ENCODE measurements at regions not wholly inside any gene's neighbourhood (a gene's known extent, or its start where the extent isn't known, plus 50 kb on each side); places are given as distances from the start of the nearest gene placed in this dataset.

DNA sequence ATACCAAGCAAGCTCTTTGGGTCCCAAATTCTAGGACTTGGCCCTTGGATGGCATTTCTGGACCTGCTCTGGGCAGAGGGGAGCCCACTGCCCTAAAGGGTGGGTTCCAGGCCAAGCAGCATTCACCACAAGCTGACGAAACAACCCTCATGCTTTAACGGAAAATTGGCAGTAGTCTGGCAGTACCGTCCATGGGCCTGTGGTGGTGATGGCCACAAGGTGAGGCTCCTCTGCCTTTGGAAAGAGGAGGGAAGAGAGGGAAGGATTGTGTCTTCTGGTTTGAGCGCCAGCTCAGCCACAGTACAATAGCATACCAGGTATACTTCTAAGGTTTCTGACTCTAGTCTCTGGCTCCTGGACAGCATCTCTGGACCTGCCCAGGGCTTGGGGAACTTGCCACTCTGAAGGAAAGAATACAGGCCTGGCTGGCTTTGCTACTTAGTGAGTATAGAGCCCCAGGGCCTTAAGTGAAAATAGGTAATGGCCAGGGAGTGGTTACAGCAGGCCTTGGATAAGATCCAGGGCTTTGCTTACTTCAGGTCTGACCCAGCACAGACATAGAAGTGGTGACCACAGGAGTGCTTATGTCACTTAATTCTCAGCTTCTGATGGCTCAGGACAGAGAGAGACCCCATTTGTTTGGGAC, 595.5 kb downstream of the LMO7 start:
- Histone ChIP-seq H3K18ac (ENCODE audit: low read length) (peak overlapping the region; percentile 13), H2BK12ac (ENCODE audit: low read length) (peak overlapping the region; percentile 72), H3K4me2 (ENCODE audit: low read length) (no peak overlapping the region), H2BK120ac (ENCODE audit: insufficient read depth, low read length, poor library complexity) (peak overlapping the region; percentile 12), H3K9ac (ENCODE audit: low read length) (no peak overlapping the region), H3K14ac (ENCODE audit: low read length) (peak overlapping the region; percentile 8), H4K8ac (ENCODE audit: low read depth, low read length) (no peak overlapping the region), H3K9me3 (ENCODE audit: insufficient read depth, low read depth, low read length) (no peaks in the 10 kb centered on the region), H3K27me3 (ENCODE audit: insufficient read depth, low read length) (no peaks in the 10 kb centered on the region), H2BK5ac (ENCODE audit: low read depth, low read length, poor library complexity) (peak overlapping the region; percentile 43), H2AFZ (ENCODE audit: insufficient read depth, low read length, poor library complexity) (no peak overlapping the region), H2AK5ac (ENCODE audit: low read length) (peak overlapping the region; percentile 90), H4K12ac (ENCODE audit: low read depth, low read length) (no peak overlapping the region), H3K79me2 (ENCODE audit: control insufficient read depth, insufficient read depth, low read length, poor library complexity) (peaks cover 3% of the 10 kb centered on the region), H4K91ac (ENCODE audit: low read depth, low read length) (peak overlapping the region; percentile 67), H3K27ac (ENCODE audit: low read depth, low read length) (peak overlapping the region; percentile 91), H3K4ac (ENCODE audit: low read depth, low read length) (peak overlapping the region; percentile 26), H3K36me3 (ENCODE audit: control insufficient read depth in 1 of 2, insufficient read depth in 2 of 2, low read length in 2 of 2) (no peaks in the 10 kb centered on the region), H3K4me3 (ENCODE audit: low read depth, low read length) (peak overlapping the region; percentile 21), H3K23ac (ENCODE audit: low read length) (no peak overlapping the region), H3K4me1 (ENCODE audit: control insufficient read depth in 1 of 2, insufficient read depth in 2 of 2, low read length in 2 of 2) (peaks cover 6 to 13% of the 10 kb centered on the region in 2 experiments), H3K79me1 (ENCODE audit: low read length) (peaks cover 13% of the 10 kb centered on the region)
- DNase-seq, result no peak
- no CpG with 5 or more reads among the region's 4 CpGs for WGBS (ENCODE audit: extremely low coverage, insufficient coverage, insufficient read length)

DNA sequence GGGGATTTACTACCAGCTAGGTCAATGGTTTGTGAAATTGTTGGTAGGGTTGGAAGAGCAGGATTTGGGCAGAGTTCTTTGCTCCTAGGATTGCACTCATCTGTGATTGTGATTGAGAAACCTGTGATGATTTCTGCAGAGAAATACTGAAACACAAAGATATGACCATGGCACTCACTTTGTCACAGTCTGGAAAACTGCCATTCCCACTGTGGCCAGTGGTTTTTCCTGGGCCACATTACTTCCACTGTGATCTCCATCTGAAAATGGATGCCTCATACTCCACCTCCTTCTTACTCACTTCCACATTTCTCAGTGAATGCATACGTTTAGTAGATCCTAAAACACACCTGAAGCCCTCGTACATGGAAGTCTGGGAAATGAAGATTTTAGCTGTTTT, 593.2 kb downstream of the LMO7 start:
- peaks cover 3% of the 10 kb centered on the region for H3K79me2 ChIP-seq (ENCODE audit: control insufficient read depth, insufficient read depth, low read length, poor library complexity)
- H4K12ac ChIP-seq (ENCODE audit: low read depth, low read length), result no peak overlapping the region
- no CpG with 5 or more reads among the region's 2 CpGs for WGBS (ENCODE audit: extremely low coverage, insufficient coverage, insufficient read length)
- no peak overlapping the region for H2BK12ac ChIP-seq (ENCODE audit: low read length)
- H3K27ac ChIP-seq (ENCODE audit: low read depth, low read length), result no peak overlapping the region
- H2BK5ac ChIP-seq (ENCODE audit: low read depth, low read length, poor library complexity), result no peak overlapping the region
- no peak overlapping the region for H2AFZ ChIP-seq (ENCODE audit: insufficient read depth, low read length, poor library complexity)
- no peak overlapping the region for H2AK5ac ChIP-seq (ENCODE audit: low read length)
- H2BK120ac ChIP-seq (ENCODE audit: insufficient read depth, low read length, poor library complexity), result no peak overlapping the region
- peaks cover 13% of the 10 kb centered on the region for H3K79me1 ChIP-seq (ENCODE audit: low read length)
- H3K4me3 ChIP-seq (ENCODE audit: low read depth, low read length), result no peak overlapping the region
- H3K9me3 ChIP-seq (ENCODE audit: insufficient read depth, low read depth, low read length), result no peaks in the 10 kb centered on the region
- no peaks in the 10 kb centered on the region for H3K27me3 ChIP-seq (ENCODE audit: insufficient read depth, low read length)
- no peak overlapping the region for H4K91ac ChIP-seq (ENCODE audit: low read depth, low read length)
- H3K18ac ChIP-seq (ENCODE audit: low read length), result no peak overlapping the region
- H3K9ac ChIP-seq (ENCODE audit: low read length), result no peak overlapping the region
- H3K23ac ChIP-seq (ENCODE audit: low read length), result no peak overlapping the region
- DNase-seq, result no peak
- no peak overlapping the region for H3K4ac ChIP-seq (ENCODE audit: low read depth, low read length)
- H3K36me3 ChIP-seq (ENCODE audit: control insufficient read depth in 1 of 2, insufficient read depth in 2 of 2, low read length in 2 of 2), result no peaks in the 10 kb centered on the region
- peaks cover 6 to 13% of the 10 kb centered on the region in 2 experiments for H3K4me1 ChIP-seq (ENCODE audit: control insufficient read depth in 1 of 2, insufficient read depth in 2 of 2, low read length in 2 of 2)
- H3K14ac ChIP-seq (ENCODE audit: low read length), result no peak overlapping the region
- no peak overlapping the region for H4K8ac ChIP-seq (ENCODE audit: low read depth, low read length)
- no peak overlapping the region for H3K4me2 ChIP-seq (ENCODE audit: low read length)

DNA sequence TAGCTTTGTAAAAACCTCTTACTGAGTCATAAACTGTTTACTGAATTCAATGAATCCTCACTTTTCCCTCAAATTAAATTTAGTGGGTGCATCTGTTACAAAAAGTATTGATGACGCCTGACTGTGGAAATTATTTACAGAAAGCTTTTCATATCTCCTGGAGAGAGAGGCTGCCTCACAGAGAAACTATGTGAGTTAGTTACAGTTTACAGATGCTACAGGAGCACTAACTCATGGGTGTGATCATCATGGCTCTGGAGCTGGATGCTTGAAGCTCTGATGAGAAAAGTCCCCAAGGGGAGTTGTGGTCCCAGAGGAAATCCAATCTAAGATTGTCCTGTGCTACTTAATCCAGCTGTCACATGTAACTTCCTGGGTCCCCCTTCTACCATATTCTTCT, 590.8 kb downstream of the LMO7 start:
- no peak overlapping the region for H3K27ac ChIP-seq (ENCODE audit: low read depth, low read length)
- H3K4me2 ChIP-seq (ENCODE audit: low read length), result no peak overlapping the region
- H3K9me3 ChIP-seq (ENCODE audit: insufficient read depth, low read depth, low read length), result no peaks in the 10 kb centered on the region
- no peaks in the 10 kb centered on the region for H3K36me3 ChIP-seq (ENCODE audit: control insufficient read depth in 1 of 2, insufficient read depth in 2 of 2, low read length in 2 of 2)
- no peak overlapping the region for H2BK120ac ChIP-seq (ENCODE audit: insufficient read depth, low read length, poor library complexity)
- H2BK12ac ChIP-seq (ENCODE audit: low read length), result no peak overlapping the region
- H4K8ac ChIP-seq (ENCODE audit: low read depth, low read length), result no peak overlapping the region
- peaks cover 3% of the 10 kb centered on the region for H3K79me2 ChIP-seq (ENCODE audit: control insufficient read depth, insufficient read depth, low read length, poor library complexity)
- H3K18ac ChIP-seq (ENCODE audit: low read length), result no peak overlapping the region
- no peak overlapping the region for H3K4me3 ChIP-seq (ENCODE audit: low read depth, low read length)
- no peak overlapping the region for H3K9ac ChIP-seq (ENCODE audit: low read length)
- H3K27me3 ChIP-seq (ENCODE audit: insufficient read depth, low read length), result no peaks in the 10 kb centered on the region
- no peak overlapping the region for H4K91ac ChIP-seq (ENCODE audit: low read depth, low read length)
- no peak overlapping the region for H2BK5ac ChIP-seq (ENCODE audit: low read depth, low read length, poor library complexity)
- no peak for DNase-seq
- peaks cover 13% of the 10 kb centered on the region for H3K79me1 ChIP-seq (ENCODE audit: low read length)
- H4K12ac ChIP-seq (ENCODE audit: low read depth, low read length), result no peak overlapping the region
- whole genome bisulfite sequencing (ENCODE audit: extremely low coverage, insufficient coverage, insufficient read length), result no CpG with 5 or more reads among the region's 1 CpG
- H2AK5ac ChIP-seq (ENCODE audit: low read length), result no peak overlapping the region
- no peak overlapping the region for H3K23ac ChIP-seq (ENCODE audit: low read length)
- peaks cover 9 to 13% of the 10 kb centered on the region in 2 experiments for H3K4me1 ChIP-seq (ENCODE audit: control insufficient read depth in 1 of 2, insufficient read depth in 2 of 2, low read length in 2 of 2)
- H3K4ac ChIP-seq (ENCODE audit: low read depth, low read length), result no peak overlapping the region
- no peak overlapping the region for H2AFZ ChIP-seq (ENCODE audit: insufficient read depth, low read length, poor library complexity)
- no peak overlapping the region for H3K14ac ChIP-seq (ENCODE audit: low read length)

DNA sequence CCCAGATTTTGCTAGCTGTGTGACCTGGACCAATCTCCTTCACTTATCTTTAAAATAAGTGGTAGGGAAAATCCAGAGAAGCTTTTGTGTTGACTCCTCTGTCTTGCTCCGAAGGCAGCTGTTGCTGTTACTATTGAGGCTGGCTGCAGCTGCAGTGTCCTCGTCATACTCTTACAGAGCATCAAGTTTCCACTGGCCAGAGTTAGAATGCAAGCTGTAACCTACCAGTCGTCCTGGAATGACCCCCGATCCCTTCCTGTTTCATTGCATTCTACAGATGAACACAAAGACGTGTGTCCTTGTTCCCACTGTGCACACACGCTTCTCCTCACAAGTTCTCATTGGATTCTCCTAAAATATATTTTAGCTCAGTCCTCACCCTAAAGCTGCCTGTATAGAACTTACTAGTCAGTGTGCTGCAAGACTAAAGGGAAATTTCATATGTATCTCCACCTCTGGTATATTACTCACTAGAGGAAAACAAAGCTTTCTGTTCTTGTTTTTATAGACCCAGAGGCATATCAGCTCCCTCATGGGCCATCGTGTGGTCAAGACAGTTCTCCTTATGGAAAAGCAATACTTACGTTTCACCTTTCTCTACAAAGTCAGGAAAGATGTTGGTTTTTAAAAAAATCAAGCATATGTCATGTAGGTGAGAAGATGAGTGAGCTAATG, 589.8 kb downstream of the LMO7 start:
- Histone ChIP-seq H3K4me3 (ENCODE audit: low read depth, low read length) (no peak overlapping the region), H3K4ac (ENCODE audit: low read depth, low read length) (no peak overlapping the region), H2AK5ac (ENCODE audit: low read length) (no peak overlapping the region), H4K91ac (ENCODE audit: low read depth, low read length) (no peak overlapping the region), H4K12ac (ENCODE audit: low read depth, low read length) (no peak overlapping the region), H3K18ac (ENCODE audit: low read length) (no peak overlapping the region), H3K23ac (ENCODE audit: low read length) (no peak overlapping the region), H3K36me3 (ENCODE audit: control insufficient read depth in 1 of 2, insufficient read depth in 2 of 2, low read length in 2 of 2) (no peaks in the 10 kb centered on the region), H2AFZ (ENCODE audit: insufficient read depth, low read length, poor library complexity) (no peak overlapping the region), H3K27ac (ENCODE audit: low read depth, low read length) (no peak overlapping the region), H3K9ac (ENCODE audit: low read length) (no peak overlapping the region), H3K9me3 (ENCODE audit: insufficient read depth, low read depth, low read length) (no peaks in the 10 kb centered on the region), H3K4me2 (ENCODE audit: low read length) (no peak overlapping the region), H3K27me3 (ENCODE audit: insufficient read depth, low read length) (no peaks in the 10 kb centered on the region), H4K8ac (ENCODE audit: low read depth, low read length) (no peak overlapping the region), H3K79me1 (ENCODE audit: low read length) (peaks cover 7% of the 10 kb centered on the region), H3K79me2 (ENCODE audit: control insufficient read depth, insufficient read depth, low read length, poor library complexity) (peaks cover 3% of the 10 kb centered on the region), H2BK12ac (ENCODE audit: low read length) (no peak overlapping the region), H2BK5ac (ENCODE audit: low read depth, low read length, poor library complexity) (no peak overlapping the region), H3K14ac (ENCODE audit: low read length) (no peak overlapping the region), H2BK120ac (ENCODE audit: insufficient read depth, low read length, poor library complexity) (no peak overlapping the region), H3K4me1 (ENCODE audit: control insufficient read depth in 1 of 2, insufficient read depth in 2 of 2, low read length in 2 of 2) (peaks cover 5 to 7% of the 10 kb centered on the region in 2 experiments)
- no CpG with 5 or more reads among the region's 8 CpGs for WGBS (ENCODE audit: extremely low coverage, insufficient coverage, insufficient read length)
- peak; percentile 27 to 34 for DNase-seq

Data from trophoblast cell (in vitro differentiated cells and primary cell).